Stimulated activated CD4-positive, alpha-beta T cell treated with anti-CD3 and anti-CD28 coated beads, Interleukin-15, amount 100 ng/mL, for 24 hours (primary cell): ENCODE measurements at regions not wholly inside any gene's neighbourhood (a gene's known extent, or its start where the extent isn't known, plus 50 kb on each side); places are given as distances from the start of the nearest gene placed in this dataset.

Source experiments
- DNase-seq: peaks from one replicate; pipeline ENCODE4 v3.0.0-alpha.2; 2020

- DNase-seq: no peak
These were observed 203.3 kb upstream of the EMCN start for GRCh38 chr4:100721077-100721476.

- DNase-seq: no peak
These were observed 198.6 kb upstream of the EMCN start for GRCh38 chr4:100716416-100716815.

DNA sequence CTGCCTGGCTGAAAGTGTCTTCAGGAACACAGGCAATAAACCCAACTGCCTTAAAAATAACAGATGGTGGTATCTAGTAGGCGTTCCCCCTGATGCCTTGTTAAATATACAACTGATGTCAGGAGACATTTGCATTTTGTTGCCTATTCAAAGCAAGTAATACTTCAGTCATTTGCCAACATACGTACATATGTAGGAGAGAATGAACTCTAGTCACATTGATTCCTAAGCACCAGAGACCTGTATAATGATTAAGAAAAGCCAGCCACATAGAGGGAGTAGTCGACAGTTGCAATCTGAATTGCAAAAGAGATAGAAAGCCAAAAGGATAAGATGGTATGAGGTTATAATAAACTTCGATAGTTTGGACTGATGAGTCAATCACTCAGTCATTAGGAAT is 191.0 kb upstream of the EMCN start:
- no peak for DNase-seq

DNA sequence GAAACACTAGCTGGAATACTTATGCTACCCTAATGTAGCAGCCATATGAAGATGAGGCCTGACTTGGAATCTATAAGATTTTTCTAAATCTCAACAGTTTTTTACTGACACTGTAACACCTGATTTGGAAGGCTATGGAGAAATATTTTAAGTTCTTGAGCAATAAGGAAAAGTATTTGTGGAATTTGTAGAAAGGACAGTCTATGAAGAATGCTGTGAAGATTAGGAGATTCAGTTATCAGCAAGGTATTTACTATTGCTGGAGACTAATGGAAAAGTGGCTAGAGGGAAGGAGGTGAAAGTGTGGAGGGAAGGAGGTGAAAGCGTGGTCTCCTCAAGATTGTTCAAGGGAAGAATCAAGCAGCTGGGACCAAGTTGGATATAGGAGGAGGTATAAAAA is 190.0 kb upstream of the EMCN start:
- DNase-seq: no peak

DNA sequence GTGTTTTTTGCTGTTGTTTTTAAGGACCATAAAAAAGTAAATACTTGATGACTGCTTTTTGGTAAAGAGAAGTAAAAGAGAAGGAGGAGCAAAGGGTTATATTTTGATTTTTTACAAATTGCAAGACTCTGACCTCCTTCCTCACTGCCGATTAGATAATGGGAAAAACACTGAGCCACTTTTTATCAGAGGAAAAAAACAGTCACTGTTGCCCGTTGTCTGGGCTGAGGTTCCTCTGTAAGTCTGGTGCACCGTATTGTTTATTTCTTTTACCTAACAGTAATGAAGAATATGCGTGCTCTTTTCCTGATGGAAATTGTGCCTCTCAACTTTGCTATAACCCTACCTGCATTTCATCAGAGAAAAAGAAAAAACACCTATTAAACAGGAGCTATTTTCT is 178.7 kb upstream of the EMCN start:
- no peak for DNase-seq

- DNase-seq: no peak
These were observed 178.0 kb upstream of the EMCN start for GRCh38 chr4:100695871-100696270.

DNA sequence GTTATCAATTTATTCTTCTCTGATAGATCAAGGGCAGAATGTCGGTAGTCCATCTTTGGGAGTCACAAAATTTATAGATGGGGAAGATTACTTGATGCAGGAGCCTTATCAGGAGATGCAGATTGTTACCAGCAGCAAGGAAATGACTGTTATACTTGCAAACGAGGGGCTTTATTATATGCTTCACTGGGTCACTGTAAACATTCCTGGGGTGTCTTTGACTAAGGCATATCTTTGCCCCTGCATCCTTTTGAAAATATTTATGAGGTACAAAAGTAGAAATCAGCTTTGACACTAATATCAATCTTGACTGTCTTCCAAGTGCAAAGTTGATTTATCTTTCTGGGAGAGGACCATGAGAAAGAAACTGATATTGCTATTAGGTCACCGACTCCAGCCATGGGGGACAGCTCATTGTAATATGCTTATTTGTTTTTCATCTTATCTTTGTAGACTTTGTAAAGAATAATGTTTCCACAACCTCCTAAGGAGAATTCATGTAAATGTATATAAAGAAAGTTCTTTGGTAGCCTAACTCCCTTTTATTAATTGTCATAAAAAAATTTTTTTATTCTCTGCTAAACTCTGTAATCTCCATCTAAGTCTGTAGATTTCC is 177.3 kb upstream of the EMCN start:
- no peak for DNase-seq

GRCh38 chr4:100694467-100694866 is 176.6 kb upstream of the EMCN start:
- no peak for DNase-seq

- DNase-seq: no peak
These were observed 173.0 kb upstream of the EMCN start for GRCh38 chr4:100690812-100691211.

GRCh38 chr4:100688368-100688767 is 170.5 kb upstream of the EMCN start:
- DNase-seq: no peak

- DNase-seq: no peak
These were observed 164.8 kb upstream of the EMCN start for GRCh38 chr4:100682477-100683218.

DNA sequence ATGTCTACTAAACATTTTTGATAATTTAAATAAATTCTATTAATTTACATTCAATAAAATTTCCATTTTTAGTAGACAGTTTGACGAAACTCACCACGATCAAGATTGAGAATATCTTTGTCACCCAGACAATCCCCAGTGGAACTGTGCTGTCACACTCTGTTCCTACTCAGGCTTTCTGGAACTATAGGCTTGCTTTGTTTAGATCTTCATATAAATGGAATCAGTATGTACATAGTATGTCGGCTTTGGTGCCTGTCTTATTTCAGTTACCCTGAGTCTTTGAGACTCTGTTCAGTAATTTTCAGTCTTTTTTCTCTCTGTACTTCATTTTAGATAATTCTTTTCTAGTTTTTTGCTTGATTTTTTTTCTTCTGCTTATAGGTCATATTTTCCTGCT is 163.5 kb upstream of the EMCN start:
- DNase-seq: no peak

DNA sequence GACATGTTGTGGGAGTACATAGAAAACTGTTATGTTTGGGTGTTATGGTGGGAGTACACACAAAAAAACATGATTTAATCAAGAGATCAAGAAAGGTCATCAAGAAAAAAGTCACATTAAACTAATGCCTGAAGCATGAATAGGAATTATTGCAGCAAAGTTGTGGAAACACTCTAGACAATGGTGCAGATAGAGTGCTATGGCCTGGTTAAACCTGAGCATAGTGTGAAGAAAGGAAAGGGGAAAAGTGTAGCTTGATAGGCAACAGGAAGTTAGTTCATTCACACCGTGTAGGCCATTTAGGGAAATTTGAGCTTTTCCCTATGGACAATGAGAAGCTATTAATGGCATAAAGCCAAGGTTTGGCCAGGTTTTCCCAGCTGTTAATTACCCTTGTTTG is 162.1 kb upstream of the EMCN start:
- DNase-seq: no peak

- no peak for DNase-seq
These were observed 157.2 kb upstream of the EMCN start for GRCh38 chr4:100674976-100675375.

DNA sequence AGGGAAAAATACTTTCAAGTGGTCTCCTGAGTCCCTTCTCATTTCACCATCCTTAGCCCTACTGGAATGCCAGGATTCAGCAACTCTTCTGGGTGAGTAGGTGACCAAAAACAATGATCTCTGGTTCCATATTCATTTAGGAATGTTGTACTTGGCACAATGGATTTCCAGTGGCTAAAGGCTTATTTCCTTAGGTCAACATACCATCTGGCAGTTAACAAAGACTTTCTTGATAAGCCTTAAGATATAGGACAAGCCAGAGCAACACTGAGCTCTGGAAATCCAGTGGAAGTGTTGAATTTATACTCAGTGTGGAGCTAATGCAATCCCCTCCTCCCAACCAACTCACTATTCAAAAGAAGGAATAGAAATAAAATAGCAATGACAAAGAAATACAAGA is 139.4 kb upstream of the EMCN start:
- DNase-seq: no peak

DNA sequence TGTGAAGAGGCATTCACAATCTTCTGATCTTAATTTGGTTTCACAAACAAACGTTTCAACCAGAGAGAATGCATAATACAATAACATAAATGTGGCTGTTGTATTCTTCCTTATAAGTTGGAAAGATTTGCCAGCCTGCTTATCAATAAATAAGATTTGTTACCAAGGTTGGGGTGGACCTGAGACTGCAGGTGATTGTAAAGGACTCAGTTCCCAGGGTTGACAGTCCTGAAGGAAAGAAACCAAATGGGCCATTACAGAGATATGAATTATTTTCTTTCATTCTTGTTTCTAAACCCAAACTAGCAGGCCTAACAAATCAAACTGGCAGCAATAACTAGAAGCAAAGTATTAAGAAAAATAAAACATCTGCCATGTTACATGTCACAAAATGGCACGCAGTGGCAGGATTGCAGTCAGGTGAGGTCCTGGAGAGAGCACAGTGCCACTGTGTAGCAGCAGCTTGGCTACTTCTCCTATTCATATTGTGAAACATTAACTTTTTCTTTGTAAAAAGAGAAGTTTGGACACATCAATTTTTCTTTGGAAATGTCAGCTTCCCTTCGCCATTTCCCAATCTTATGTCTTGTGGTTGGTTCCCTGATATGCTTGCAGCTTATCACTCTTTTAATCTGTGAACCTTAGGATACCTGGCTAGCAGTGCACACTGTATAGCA is 133.8 kb upstream of the EMCN start:
- DNase-seq: no peak

- DNase-seq: no peak
These were observed 131.6 kb upstream of the EMCN start for GRCh38 chr4:100649417-100649816.

- no peak for DNase-seq
These were observed 126.3 kb upstream of the EMCN start for GRCh38 chr4:100644150-100644549.

GRCh38 chr4:100641336-100641735 is 123.5 kb upstream of the EMCN start:
- no peak for DNase-seq

DNA sequence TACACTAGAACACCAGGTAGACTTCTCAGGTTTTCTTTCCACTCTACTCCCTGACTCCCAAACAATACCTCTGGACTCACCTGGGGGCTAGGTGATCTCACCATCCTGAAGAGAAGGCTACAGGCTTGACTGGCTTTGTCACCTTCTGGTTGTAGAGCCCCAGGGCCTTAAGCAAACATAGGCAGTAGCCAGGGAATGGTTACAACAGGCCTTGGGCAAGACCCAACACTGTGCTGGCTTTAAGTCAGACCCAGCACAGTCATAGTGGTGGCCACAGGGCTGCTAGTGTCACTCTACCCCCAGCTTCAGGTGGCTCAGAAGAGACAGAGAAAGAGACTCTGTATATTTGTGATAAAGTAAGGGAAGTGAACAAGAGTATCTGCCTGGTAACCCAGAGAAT is 118.1 kb upstream of the EMCN start:
- DNase-seq: no peak

DNA sequence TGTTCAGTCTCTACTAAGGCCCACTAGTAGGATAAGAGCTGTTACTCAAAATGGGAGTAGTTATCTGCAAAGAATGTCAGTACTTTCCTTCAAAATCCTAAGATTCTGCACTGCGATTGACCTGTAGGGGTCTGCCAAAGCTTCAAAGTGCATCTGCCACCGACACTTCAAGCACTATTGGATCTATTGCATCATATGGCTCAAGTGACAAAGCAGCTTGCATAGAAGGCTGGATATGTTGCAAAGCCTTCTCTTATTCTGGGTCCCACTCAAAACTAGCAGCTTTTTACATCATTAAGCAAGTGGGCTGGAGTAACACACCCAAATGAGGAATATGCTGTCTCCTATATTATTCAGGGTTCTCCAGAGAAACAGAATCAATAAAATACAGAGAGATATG is 115.4 kb upstream of the EMCN start:
- DNase-seq: no peak

GRCh38 chr4:100632163-100632562 is 114.3 kb upstream of the EMCN start:
- no peak for DNase-seq

GRCh38 chr4:100631281-100631968 is 113.6 kb upstream of the EMCN start:
- no peak for DNase-seq

GRCh38 chr4:100630341-100630740 is 112.5 kb upstream of the EMCN start:
- DNase-seq: no peak
